GM12878 (cell line): ENCODE measurements at regions not wholly inside any gene's neighbourhood (a gene's known extent, or its start where the extent isn't known, plus 50 kb on each side); places are given as distances from the start of the nearest gene placed in this dataset.

Experiments
- ATAC-seq: fragments of 200-7000 bp; cut with Tn5 transposase; 3 replicates; pipeline ENCODE4 v1.9.1; 2020; ENCODE audit warnings: mild to moderate bottlenecking, moderate library complexity
- BruUV-seq: library from RNA; stranded (reverse); fragments of 400-500 nt; replicated peaks from 2 replicates; lab custom pipeline; 2021; lab: Mats Ljungman, UMichigan
- CTCF ChIA-PET: fragments of 300-600 bp; sonication (Branson Sonifier 250); formaldehyde crosslinking; extraction: SDS; loops from one replicate; lab custom pipeline; 2021; ENCODE audit warnings: inconsistent platforms; lab: Yijun Ruan, JAX
- POLR2A ChIA-PET: fragments of 350-600 bp; formaldehyde crosslinking; extraction: SDS; loops from one replicate; lab custom pipeline; 2021; ENCODE audit warnings: inconsistent platforms; lab: Charles Lee
- RAD21 ChIA-PET: fragments of 300-600 bp; sonication (Branson Sonifier 250); formaldehyde crosslinking; loops from one replicate; lab custom pipeline; 2023; ENCODE audit warnings: antibody characterized with exemption; ENCODE audit not compliant: unreplicated experiment; lab: Charles Lee
- SMC1A ChIA-PET: fragments of 300-600 bp; sonication (Branson Sonifier 250); formaldehyde crosslinking; loops from one replicate; lab custom pipeline; 2023; ENCODE audit not compliant: unreplicated experiment, uncharacterized antibody; lab: Charles Lee
- DNase-seq: peaks from one replicate; pipeline ENCODE4 v3.0.0-alpha.2; 2011; ENCODE audit warnings: low read depth, low spot score
- FAIRE-seq: peaks from 3 replicates; lab custom pipeline; 2011; peaks lifted over from hg19 to GRCh38; lab: Jason Lieb, UNC
- H2AFZ ChIP-seq: 2 replicates; pipeline ENCODE4 v1.6.0; 2011; ENCODE audit warnings: low read depth, low read length, control low read depth; ENCODE audit not compliant: control insufficient read depth
- H3K27ac ChIP-seq: 2 replicates; pipeline ENCODE4 v1.5.1; 2011; ENCODE audit warnings: control low read depth; ENCODE audit not compliant: control insufficient read depth, insufficient read depth
- H3K27me3 ChIP-seq, 2 experiments: replicated peaks in 1 of 2; 2 replicates each; pipeline versions ENCODE4 v1.6.0 to v1.6.1; 2011; ENCODE audit warnings: low read length in 1 of 2; ENCODE audit not compliant: control insufficient read depth in 2 of 2, insufficient read depth in 2 of 2
- H3K36me3 ChIP-seq, 2 experiments: 2 replicates each; pipeline ENCODE4 v1.5.1; 2011; ENCODE audit warnings: low read length in 1 of 2; ENCODE audit not compliant: control insufficient read depth in 2 of 2, insufficient read depth in 2 of 2
- H3K4me1 ChIP-seq: 2 replicates; pipeline ENCODE4 v1.6.1; 2011; ENCODE audit warnings: mild to moderate bottlenecking, low read length, moderate library complexity, mixed read lengths; ENCODE audit not compliant: control insufficient read depth, insufficient read depth
- H3K4me2 ChIP-seq: 2 replicates; pipeline ENCODE4 v1.6.0; 2011; ENCODE audit warnings: control low read depth; ENCODE audit not compliant: control insufficient read depth, insufficient read depth
- H3K4me3 ChIP-seq: fragments of 200-600 bp; sonication (generic); 2 replicates; pipeline ENCODE4 v1.5.1; 2016
- H3K79me2 ChIP-seq: 2 replicates; pipeline ENCODE4 v1.6.0; 2011; ENCODE audit warnings: low read length; ENCODE audit not compliant: control insufficient read depth, insufficient read depth
- H3K9ac ChIP-seq: 2 replicates; pipeline ENCODE4 v1.8.0; 2011; ENCODE audit warnings: low read length, control low read depth, mixed read lengths; ENCODE audit not compliant: control insufficient read depth, insufficient read depth
- H3K9me3 ChIP-seq: replicated peaks from 3 replicates; pipeline ENCODE4 v1.5.1; 2011; ENCODE audit warnings: mild to moderate bottlenecking, low read length; ENCODE audit not compliant: control insufficient read depth, insufficient read depth
- H4K20me1 ChIP-seq: 2 replicates; pipeline ENCODE4 v1.6.0; 2011; ENCODE audit not compliant: control insufficient read depth, insufficient read depth
- POLR2AphosphoS2 ChIP-seq: IDR thresholded peaks from 2 replicates; pipeline ENCODE4 v1.6.1; 2011; ENCODE audit warnings: low read depth, mild to moderate bottlenecking, low read length, improper control_type of control experiment, moderate library complexity
- SMC3 ChIP-seq: IDR thresholded peaks from 2 replicates; pipeline ENCODE4 v1.6.1; 2011; ENCODE audit warnings: low read length, improper control_type of control experiment, borderline replicate concordance
- SREBF1 ChIP-seq: IDR thresholded peaks from 2 replicates; pipeline ENCODE4 v1.6.1; 2012; ENCODE audit warnings: mild to moderate bottlenecking, low read length
- SUPT20H ChIP-seq: IDR thresholded peaks from 2 replicates; pipeline ENCODE4 v1.6.1; 2011; ENCODE audit warnings: low read depth, mild to moderate bottlenecking, low read length, moderate library complexity, borderline replicate concordance; ENCODE audit not compliant: control insufficient read depth
- ZNF687 ChIP-seq: fragments of 450-650 bp; IDR thresholded peaks from 2 replicates; pipeline ENCODE4 v1.6.1; 2017; ENCODE audit warnings: mild to moderate bottlenecking, moderate library complexity
- whole genome bisulfite sequencing: methylation state at CpG from one replicate; pipeline ENCODE4 v1.1.6; 2016; ENCODE audit warnings: low lambda C conversion rate; ENCODE audit not compliant: insufficient replicate concordance, insufficient coverage; ENCODE audit errors: missing lambda C conversion rate; 5-methylcytosine and 5-hydroxymethylcytosine counted together
- in situ Hi-C: fragments of 300-500 bp; cut with MboI; formaldehyde crosslinking; loops from 9 replicates; pipeline ENCODE4 v1.14.3; 2018; ENCODE audit warnings: mixed read lengths
- intact Hi-C: fragments of 100-400 bp; cut with micrococcal nuclease; formaldehyde crosslinking; loops from one replicate; pipeline ENCODE4 v1.14.2; 2022; ENCODE audit not compliant: unreplicated experiment
- TF ChIP-seq, protein P1 (sequence below): fragments of 450-650 bp; IDR thresholded peaks from 2 replicates; pipeline ENCODE4 v1.6.1; 2017; ENCODE audit warnings: mild to moderate bottlenecking, low read depth, inconsistent platforms; ENCODE audit not compliant: poor library complexity, severe bottlenecking

GRCh38 chr1:4380564-4381168 is 273.7 kb upstream of the AJAP1 start:
- FAIRE-seq = no peak
- ATAC-seq = no peak
- POLR2A ChIA-PET = no interaction called here

DNA sequence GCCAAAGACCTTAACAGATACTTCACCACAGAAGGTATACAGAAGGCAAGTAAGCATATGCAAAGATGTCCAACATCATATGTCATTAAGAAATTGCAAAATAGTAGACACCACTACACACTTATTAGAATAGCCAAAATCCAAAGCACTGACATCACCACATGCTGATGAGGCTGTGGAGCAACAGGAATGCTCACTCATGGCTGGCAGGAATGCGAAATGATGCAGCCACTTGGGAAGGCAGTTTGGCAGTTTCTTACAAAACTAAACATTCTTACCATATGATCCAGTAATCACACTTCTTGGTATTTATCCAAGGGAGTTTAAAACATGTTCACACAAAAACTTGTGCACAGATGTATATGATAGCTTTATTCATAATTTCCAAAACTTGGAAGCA is 261.2 kb upstream of the AJAP1 start:
- BruUV-seq = no TSS peak
- no peak for FAIRE-seq
- SMC1A ChIA-PET = no interaction called here
- no peak for ATAC-seq
- Histone ChIP-seq H3K79me2 (no peaks in the 10 kb centered on the region), H3K36me3 (no peaks in the 10 kb centered on the region), H3K27me3 (no peaks in the 10 kb centered on the region), H3K4me1 (no peaks in the 10 kb centered on the region), H3K27ac (no peak overlapping the region), H3K9ac (no peak overlapping the region), H3K4me2 (no peak overlapping the region), H4K20me1 (no peaks in the 10 kb centered on the region), H3K9me3 (no peaks in the 10 kb centered on the region; the same call in 1 of the 3 replicates), H2AFZ (no peak overlapping the region), H3K4me3 (no peak overlapping the region)
- 0% methylated on average over 1 of the region's 1 CpG for WGBS
- DNase-seq = no peak
- POLR2A ChIA-PET = no interaction called here
- intact Hi-C loops = no loop called here
- RAD21 ChIA-PET = no interaction called here
- CTCF ChIA-PET = no interaction called here
- in situ Hi-C loops = no loop called here
- no peak for TF ChIP-seq SUPT20H
- no peak for TF ChIP-seq ZNF687

More at GRCh38 chr1:4380564-4381168, 273.7 kb upstream of the AJAP1 start:
- no peak overlapping the region for H3K27ac ChIP-seq
- no peak overlapping the region for H3K9ac ChIP-seq
- no peaks in the 10 kb centered on the region for H3K79me2 ChIP-seq
- no peak overlapping the region for H3K4me2 ChIP-seq
- ChIA-PET RAD21 (no interaction called here), SMC1A (no interaction called here), CTCF (no interaction called here)
- 0% methylated on average over 3 of the region's 3 CpGs for WGBS
- H3K36me3 ChIP-seq = no peaks in the 10 kb centered on the region
- TF ChIP-seq POLR2AphosphoS2 (no peak), SMC3 (no peak), SREBF1 (no peak)
- TF ChIP-seq, protein P1, sequence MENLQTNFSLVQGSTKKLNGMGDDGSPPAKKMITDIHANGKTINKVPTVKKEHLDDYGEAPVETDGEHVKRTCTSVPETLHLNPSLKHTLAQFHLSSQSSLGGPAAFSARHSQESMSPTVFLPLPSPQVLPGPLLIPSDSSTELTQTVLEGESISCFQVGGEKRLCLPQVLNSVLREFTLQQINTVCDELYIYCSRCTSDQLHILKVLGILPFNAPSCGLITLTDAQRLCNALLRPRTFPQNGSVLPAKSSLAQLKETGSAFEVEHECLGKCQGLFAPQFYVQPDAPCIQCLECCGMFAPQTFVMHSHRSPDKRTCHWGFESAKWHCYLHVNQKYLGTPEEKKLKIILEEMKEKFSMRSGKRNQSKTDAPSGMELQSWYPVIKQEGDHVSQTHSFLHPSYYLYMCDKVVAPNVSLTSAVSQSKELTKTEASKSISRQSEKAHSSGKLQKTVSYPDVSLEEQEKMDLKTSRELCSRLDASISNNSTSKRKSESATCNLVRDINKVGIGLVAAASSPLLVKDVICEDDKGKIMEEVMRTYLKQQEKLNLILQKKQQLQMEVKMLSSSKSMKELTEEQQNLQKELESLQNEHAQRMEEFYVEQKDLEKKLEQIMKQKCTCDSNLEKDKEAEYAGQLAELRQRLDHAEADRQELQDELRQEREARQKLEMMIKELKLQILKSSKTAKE = no peak
- no peaks in the 10 kb centered on the region for H4K20me1 ChIP-seq
- no peak for DNase-seq
- H2AFZ ChIP-seq = no peak overlapping the region
- intact Hi-C loops (no loop called here), in situ Hi-C loops (no loop called here)
- BruUV-seq = no TSS peak
- no peaks in the 10 kb centered on the region for H3K27me3 ChIP-seq
- H3K9me3 ChIP-seq = no peaks in the 10 kb centered on the region; the same call in 2 of the 3 replicates
- no peak overlapping the region for H3K4me3 ChIP-seq
- H3K4me1 ChIP-seq = no peaks in the 10 kb centered on the region
